Renal cortex interstitium (tissue), 11 donors: ENCODE measurements at regions not wholly inside any gene's neighbourhood (a gene's known extent, or its start where the extent isn't known, plus 50 kb on each side); places are given as distances from the start of the nearest gene placed in this dataset.
A peak's percentile ranks its signal among the peaks of the same experiment; 100 is the strongest.

Experiments
- DNase-seq, 11 donors: peaks; one replicate each; pipeline ENCODE4 v3.0.0-alpha.2; 2013; ENCODE audit warnings: low read depth in 9 of 11, low spot score in 4 of 11; ENCODE audit errors: extremely low read depth in 1 of 11

GRCh38 chr1:17895986-17896385, 140.9 kb downstream of the ACTL8 start:
- DNase-seq, result no peak

GRCh38 chr1:17903386-17903785, 148.3 kb downstream of the ACTL8 start:
- no peak for DNase-seq

GRCh38 chr1:17904290-17904689, 149.2 kb downstream of the ACTL8 start:
- DNase-seq, result no peak

- DNase-seq, result no peak
Observed at GRCh38 chr1:17907999-17908398, 152.9 kb downstream of the ACTL8 start.

- DNase-seq, result no peak
Observed at GRCh38 chr1:17908945-17909344, 153.8 kb downstream of the ACTL8 start.

- DNase-seq, result no peak
Observed at GRCh38 chr1:17909634-17910033, 154.5 kb downstream of the ACTL8 start.

GRCh38 chr1:17911791-17912190, 156.7 kb downstream of the ACTL8 start:
- DNase-seq, result no peak

GRCh38 chr1:17912491-17912890, 157.4 kb downstream of the ACTL8 start:
- DNase-seq, result no peak

- no peak for DNase-seq
Observed at GRCh38 chr1:17913326-17914115, 158.4 kb downstream of the ACTL8 start.

GRCh38 chr1:17914131-17914530, 159.0 kb downstream of the ACTL8 start:
- DNase-seq, result no peak

GRCh38 chr1:17914987-17915386, 159.9 kb downstream of the ACTL8 start:
- DNase-seq, result no peak

GRCh38 chr1:17915511-17916197, 160.5 kb downstream of the ACTL8 start:
- DNase-seq, result no peak

- no peak for DNase-seq
Observed at GRCh38 chr1:17916702-17917101, 161.6 kb downstream of the ACTL8 start.

GRCh38 chr1:17919525-17920439, 164.6 kb downstream of the ACTL8 start:
- peak; percentile 37 to 78 (median 57) for DNase-seq

GRCh38 chr1:17920881-17921640, 165.9 kb downstream of the ACTL8 start:
- no peak for DNase-seq

GRCh38 chr1:17922833-17923232, 167.7 kb downstream of the ACTL8 start:
- peak in 5 of 11 donors; percentile 17 to 39 (median 28) for DNase-seq

- DNase-seq, result no peak
Observed at GRCh38 chr1:17923666-17924065, 168.5 kb downstream of the ACTL8 start.

GRCh38 chr1:17924578-17924977, 169.4 kb downstream of the ACTL8 start:
- no peak for DNase-seq
